ENCODE measurements at regions not wholly inside any gene's neighbourhood (a gene's known extent, or its start where the extent isn't known, plus 50 kb on each side); places are given as distances from the start of the nearest gene placed in this dataset.

DNA sequence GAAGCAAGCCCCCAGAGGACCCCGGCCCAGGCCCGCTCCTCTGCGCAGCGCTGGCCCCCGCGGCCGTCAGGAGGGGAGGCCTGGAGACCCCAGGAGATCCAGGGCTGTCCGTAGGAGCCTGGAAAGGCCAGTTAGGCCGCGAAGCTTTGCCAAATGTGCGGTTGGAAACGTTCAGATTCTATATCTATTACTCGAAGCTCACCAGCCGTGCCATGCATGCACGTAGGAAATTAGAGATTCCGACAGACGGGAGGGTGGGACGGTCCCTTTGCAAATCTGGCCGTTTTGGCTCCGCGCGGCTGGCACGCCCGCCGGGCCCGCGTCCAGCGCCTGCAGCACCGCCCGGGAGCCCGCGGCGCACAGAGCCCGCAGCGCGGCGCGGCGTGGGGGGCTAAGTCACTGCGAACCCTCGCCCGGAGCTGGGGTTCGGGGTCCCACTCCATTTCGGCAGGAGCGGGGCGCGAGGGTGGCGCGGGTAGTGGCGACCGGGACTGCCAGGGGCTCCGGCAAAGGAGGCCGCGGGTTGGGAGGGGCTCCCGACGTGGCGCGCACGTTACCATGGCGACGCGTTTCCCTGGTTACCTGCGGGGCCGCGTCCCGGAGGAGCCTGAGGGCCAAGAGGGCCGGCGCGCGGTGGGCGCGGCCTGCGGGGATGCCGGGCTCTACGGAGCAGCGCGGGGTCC, 488.6 kb upstream of the SMIM21 start:
- H3K9me3 ChIP-seq (ENCODE audit: control insufficient read depth, low read length): no peaks in the 10 kb centered on the region
- no peaks in the 10 kb centered on the region for H3K36me3 ChIP-seq (ENCODE audit: control insufficient read depth, insufficient read depth, low read length)
- H3K4me3 ChIP-seq (ENCODE audit: low read length): peak overlapping the region; percentile 72
- peaks cover 25% of the 10 kb centered on the region for H3K27me3 ChIP-seq (ENCODE audit: control insufficient read depth, insufficient read depth, low read length, poor library complexity, severe bottlenecking)
- DNase-seq: peak; percentile 94
- H3K4me3 Mint-ChIP-seq: peak overlapping the region; percentile 55
- H3K27ac ChIP-seq (ENCODE audit: low read depth, low read length): no peak overlapping the region
- no peaks in the 10 kb centered on the region for H3K4me1 Mint-ChIP-seq
- WGBS, 2 experiments (ENCODE audit: insufficient coverage in 1 of 2, insufficient read length in 1 of 2): 9 to 17% methylated on average over 24 to 77 of the region's 77 CpGs
- H3K36me3 Mint-ChIP-seq (ENCODE audit: low read depth): no peaks in the 10 kb centered on the region
- H3K27me3 Mint-ChIP-seq (ENCODE audit: insufficient read depth): peaks cover 27% of the 10 kb centered on the region
- H3K9ac ChIP-seq (ENCODE audit: extremely low read depth, low read length, poor library complexity, severe bottlenecking): no peak overlapping the region
- H3K27ac Mint-ChIP-seq: no peak overlapping the region
- no peak for TF ChIP-seq CTCF (conservative IDR thresholded peaks at IDR 0.05)
- H3K4me1 ChIP-seq (ENCODE audit: control insufficient read depth, insufficient read depth, low read length): no peaks in the 10 kb centered on the region
- no peaks in the 10 kb centered on the region for H3K9me3 Mint-ChIP-seq

DNA sequence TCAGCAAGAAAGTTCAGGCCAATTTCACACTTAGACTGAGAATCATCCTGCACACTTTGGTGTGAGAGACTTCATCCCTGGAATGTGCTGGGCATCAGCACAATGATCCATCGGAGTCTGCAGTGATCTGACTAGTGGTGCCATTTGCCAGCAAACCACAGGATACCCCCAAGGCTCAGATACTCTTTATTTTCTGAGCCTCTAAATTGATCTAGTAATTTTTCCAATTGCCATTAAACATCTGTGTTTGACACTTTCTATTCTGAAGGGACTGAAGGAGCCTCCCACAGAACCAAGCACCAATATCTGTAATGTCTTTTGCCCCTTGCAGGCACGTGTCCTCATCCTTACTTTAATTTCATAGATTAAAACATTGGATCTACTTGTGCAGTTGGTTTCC, 485.3 kb upstream of the SMIM21 start:
- Histone ChIP-seq H3K9me3 (ENCODE audit: control insufficient read depth, low read length) (no peaks in the 10 kb centered on the region), H3K27ac (ENCODE audit: low read depth, low read length) (no peak overlapping the region), H3K9ac (ENCODE audit: extremely low read depth, low read length, poor library complexity, severe bottlenecking) (no peak overlapping the region), H3K4me3 (ENCODE audit: low read length) (no peak overlapping the region), H3K36me3 (ENCODE audit: control insufficient read depth, insufficient read depth, low read length) (no peaks in the 10 kb centered on the region), H3K27me3 (ENCODE audit: control insufficient read depth, insufficient read depth, low read length, poor library complexity, severe bottlenecking) (peaks cover 20% of the 10 kb centered on the region), H3K4me1 (ENCODE audit: control insufficient read depth, insufficient read depth, low read length) (no peaks in the 10 kb centered on the region)
- no peak for DNase-seq
- Mint-ChIP-seq H3K4me1 (no peaks in the 10 kb centered on the region), H3K36me3 (ENCODE audit: low read depth) (no peaks in the 10 kb centered on the region), H3K27ac (no peak overlapping the region), H3K4me3 (no peak overlapping the region), H3K27me3 (ENCODE audit: insufficient read depth) (peaks cover 22% of the 10 kb centered on the region), H3K9me3 (no peaks in the 10 kb centered on the region)
- TF ChIP-seq CTCF (conservative IDR thresholded peaks at IDR 0.05): no peak
- WGBS, 2 experiments (ENCODE audit: insufficient coverage in 1 of 2, insufficient read length in 1 of 2): 42% methylated on average over 2 of the region's 2 CpGs; no CpG with 5 or more reads in 1 of the 2 experiments

DNA sequence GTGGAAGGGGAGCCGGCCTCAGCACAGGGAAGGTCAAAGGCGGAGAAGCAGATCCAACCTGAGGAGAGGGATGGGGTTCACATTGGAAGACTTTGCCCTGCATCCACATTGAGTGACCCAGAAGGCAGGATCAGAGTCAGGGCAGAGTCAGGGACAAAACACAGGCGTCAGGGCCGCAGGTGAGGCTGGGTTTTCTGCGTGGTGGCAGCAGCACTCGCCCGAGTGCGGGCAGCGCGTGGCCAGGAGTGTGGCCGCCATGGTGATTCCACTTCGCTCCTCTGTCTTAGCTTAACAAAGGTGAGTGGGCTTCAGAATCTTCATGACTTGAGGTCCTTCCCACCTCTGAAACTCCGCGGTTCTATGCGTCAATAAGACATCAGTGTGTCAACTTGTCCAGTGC, 476.9 kb upstream of the SMIM21 start:
- WGBS, 2 experiments (ENCODE audit: insufficient coverage in 1 of 2, insufficient read length in 1 of 2): 94 to 95% methylated on average over 13 to 15 of the region's 15 CpGs
- no peak for TF ChIP-seq CTCF (conservative IDR thresholded peaks at IDR 0.05)
- no peak overlapping the region for H3K4me3 Mint-ChIP-seq
- no peaks in the 10 kb centered on the region for H3K9me3 ChIP-seq (ENCODE audit: control insufficient read depth, low read length)
- DNase-seq: no peak
- no peaks in the 10 kb centered on the region for H3K9me3 Mint-ChIP-seq
- no peaks in the 10 kb centered on the region for H3K4me1 ChIP-seq (ENCODE audit: control insufficient read depth, insufficient read depth, low read length)
- no peaks in the 10 kb centered on the region for H3K4me1 Mint-ChIP-seq
- H3K27me3 ChIP-seq (ENCODE audit: control insufficient read depth, insufficient read depth, low read length, poor library complexity, severe bottlenecking): no peaks in the 10 kb centered on the region
- no peak overlapping the region for H3K27ac ChIP-seq (ENCODE audit: low read depth, low read length)
- H3K27ac Mint-ChIP-seq: no peak overlapping the region
- no peaks in the 10 kb centered on the region for H3K36me3 Mint-ChIP-seq (ENCODE audit: low read depth)
- peaks cover 2% of the 10 kb centered on the region for H3K27me3 Mint-ChIP-seq (ENCODE audit: insufficient read depth)
- no peak overlapping the region for H3K4me3 ChIP-seq (ENCODE audit: low read length)
- H3K36me3 ChIP-seq (ENCODE audit: control insufficient read depth, insufficient read depth, low read length): no peaks in the 10 kb centered on the region
- H3K9ac ChIP-seq (ENCODE audit: extremely low read depth, low read length, poor library complexity, severe bottlenecking): no peak overlapping the region

Measured in endodermal cell (in vitro differentiated cells).